C4-2B (cell line): ENCODE measurements at regions not wholly inside any gene's neighbourhood (a gene's known extent, or its start where the extent isn't known, plus 50 kb on each side); places are given as distances from the start of the nearest gene placed in this dataset.

Experiments used
- ZFX ChIP-seq: fragments of 450-650 bp; IDR thresholded peaks from 2 replicates; pipeline ENCODE4 v1.6.1; 2017
- TF ChIP-seq, protein P1 (sequence below): fragments of 450-650 bp; conservative IDR thresholded peaks from 2 replicates; pipeline ENCODE4 v1.5.1; 2017; ENCODE audit warnings: mild to moderate bottlenecking

- TF ChIP-seq, protein P1, sequence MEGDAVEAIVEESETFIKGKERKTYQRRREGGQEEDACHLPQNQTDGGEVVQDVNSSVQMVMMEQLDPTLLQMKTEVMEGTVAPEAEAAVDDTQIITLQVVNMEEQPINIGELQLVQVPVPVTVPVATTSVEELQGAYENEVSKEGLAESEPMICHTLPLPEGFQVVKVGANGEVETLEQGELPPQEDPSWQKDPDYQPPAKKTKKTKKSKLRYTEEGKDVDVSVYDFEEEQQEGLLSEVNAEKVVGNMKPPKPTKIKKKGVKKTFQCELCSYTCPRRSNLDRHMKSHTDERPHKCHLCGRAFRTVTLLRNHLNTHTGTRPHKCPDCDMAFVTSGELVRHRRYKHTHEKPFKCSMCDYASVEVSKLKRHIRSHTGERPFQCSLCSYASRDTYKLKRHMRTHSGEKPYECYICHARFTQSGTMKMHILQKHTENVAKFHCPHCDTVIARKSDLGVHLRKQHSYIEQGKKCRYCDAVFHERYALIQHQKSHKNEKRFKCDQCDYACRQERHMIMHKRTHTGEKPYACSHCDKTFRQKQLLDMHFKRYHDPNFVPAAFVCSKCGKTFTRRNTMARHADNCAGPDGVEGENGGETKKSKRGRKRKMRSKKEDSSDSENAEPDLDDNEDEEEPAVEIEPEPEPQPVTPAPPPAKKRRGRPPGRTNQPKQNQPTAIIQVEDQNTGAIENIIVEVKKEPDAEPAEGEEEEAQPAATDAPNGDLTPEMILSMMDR = no peak
- TF ChIP-seq ZFX = no peak
Measured at GRCh38 chr5:145495196-145495595, 339.9 kb downstream of the PRELID2 start.
